ENCODE measurements at regions not wholly inside any gene's neighbourhood (a gene's known extent, or its start where the extent isn't known, plus 50 kb on each side); places are given as distances from the start of the nearest gene placed in this dataset.

- no peak for DNase-seq (ENCODE audit: low read depth, low spot score)
Observed at GRCh38 chr13:107395927-107396662, 819.2 kb downstream of the LIG4 start.

GRCh38 chr13:107392205-107392604 is 823.1 kb downstream of the LIG4 start:
- no peak for DNase-seq (ENCODE audit: low read depth, low spot score)

- no peak for DNase-seq (ENCODE audit: low read depth, low spot score)
Observed at GRCh38 chr13:107387525-107387924, 819.6 kb upstream of the ARGLU1 start.

GRCh38 chr13:107379407-107380155 is 811.6 kb upstream of the ARGLU1 start:
- no peak for DNase-seq (ENCODE audit: low read depth, low spot score)

- DNase-seq (ENCODE audit: low read depth, low spot score) = peak; percentile 20
Observed at GRCh38 chr13:107376341-107377125, 808.6 kb upstream of the ARGLU1 start.

GRCh38 chr13:107375701-107376340 is 807.9 kb upstream of the ARGLU1 start:
- peak; percentile 9 for DNase-seq (ENCODE audit: low read depth, low spot score)

- peak; percentile 16 for DNase-seq (ENCODE audit: low read depth, low spot score)
Observed at GRCh38 chr13:107374038-107374437, 806.1 kb upstream of the ARGLU1 start.

- DNase-seq (ENCODE audit: low read depth, low spot score) = peak; percentile 84
Observed at GRCh38 chr13:107373551-107373950, 805.6 kb upstream of the ARGLU1 start.

- DNase-seq (ENCODE audit: low read depth, low spot score) = peak; percentile 63
Observed at GRCh38 chr13:107370015-107370785, 802.3 kb upstream of the ARGLU1 start.

GRCh38 chr13:107367258-107367657 is 799.3 kb upstream of the ARGLU1 start:
- no peak for DNase-seq (ENCODE audit: low read depth, low spot score)

GRCh38 chr13:107365466-107366215 is 797.7 kb upstream of the ARGLU1 start:
- peak; percentile 36 for DNase-seq (ENCODE audit: low read depth, low spot score)

- DNase-seq (ENCODE audit: low read depth, low spot score) = no peak
Observed at GRCh38 chr13:107364658-107365057, 796.7 kb upstream of the ARGLU1 start.

GRCh38 chr13:107361666-107362065 is 793.7 kb upstream of the ARGLU1 start:
- DNase-seq (ENCODE audit: low read depth, low spot score) = no peak

GRCh38 chr13:107360010-107360409 is 792.1 kb upstream of the ARGLU1 start:
- DNase-seq (ENCODE audit: low read depth, low spot score) = no peak

- peak; percentile 26 for DNase-seq (ENCODE audit: low read depth, low spot score)
Observed at GRCh38 chr13:107358866-107359265, 790.9 kb upstream of the ARGLU1 start.

GRCh38 chr13:107351305-107351704 is 783.4 kb upstream of the ARGLU1 start:
- DNase-seq (ENCODE audit: low read depth, low spot score) = no peak

GRCh38 chr13:107348925-107349324 is 781.0 kb upstream of the ARGLU1 start:
- DNase-seq (ENCODE audit: low read depth, low spot score) = no peak

GRCh38 chr13:107348471-107348870 is 780.5 kb upstream of the ARGLU1 start:
- DNase-seq (ENCODE audit: low read depth, low spot score) = no peak

- DNase-seq (ENCODE audit: low read depth, low spot score) = no peak
Observed at GRCh38 chr13:107347641-107348369, 779.9 kb upstream of the ARGLU1 start.

- no peak for DNase-seq (ENCODE audit: low read depth, low spot score)
Observed at GRCh38 chr13:107342747-107343146, 774.8 kb upstream of the ARGLU1 start.
